ENCODE measurements at regions not wholly inside any gene's neighbourhood (a gene's known extent, or its start where the extent isn't known, plus 50 kb on each side); places are given as distances from the start of the nearest gene placed in this dataset.

- Histone ChIP-seq H3K9me3 (no peaks in the 10 kb centered on the region), H3K4me1 (no peaks in the 10 kb centered on the region), H3K36me3 (replicated peaks in 1 of 2; ENCODE audit: insufficient read depth in 1 of 2, low read depth in 2 of 2) (no peaks in the 10 kb centered on the region), H3K4me3 (no peak overlapping the region), H3K27me3 (no peaks in the 10 kb centered on the region), H3K27ac (no peak overlapping the region)
- TF ChIP-seq POLR2A (IDR thresholded peaks at IDR 0.05) (no peak), CTCF (IDR thresholded peaks at IDR 0.05) (no peak)
- DNase-seq (no peak), ATAC-seq (no peak)
- intact Hi-C loops (cut with DNase I), result no loop called here
- 56 to 62% methylated on average over 7 of the region's 7 CpGs for WGBS, 2 donors
Observed at GRCh38 chr5:88089719-88090390, 178.8 kb downstream of the TMEM161B start.

- no peak overlapping the region for H3K27ac ChIP-seq
- WGBS, 2 donors, result 52 to 60% methylated on average over 5 of the region's 5 CpGs
- H3K36me3 ChIP-seq (replicated peaks in 1 of 2; ENCODE audit: insufficient read depth in 1 of 2, low read depth in 2 of 2), result no peaks in the 10 kb centered on the region
- ATAC-seq, result no peak
- no peaks in the 10 kb centered on the region for H3K9me3 ChIP-seq
- H3K27me3 ChIP-seq, result no peaks in the 10 kb centered on the region
- no peak overlapping the region for H3K4me3 ChIP-seq
- no peak for DNase-seq
- intact Hi-C loops (cut with DNase I), result no loop called here
- TF ChIP-seq POLR2A (IDR thresholded peaks at IDR 0.05), result no peak
- no peak for TF ChIP-seq CTCF (IDR thresholded peaks at IDR 0.05)
- no peaks in the 10 kb centered on the region for H3K4me1 ChIP-seq
Observed at GRCh38 chr5:88085462-88085861, 183.2 kb downstream of the TMEM161B start.

GRCh38 chr5:88081877-88082276, 186.8 kb downstream of the TMEM161B start:
- ATAC-seq, result no peak
- DNase-seq, result no peak
- H3K36me3 ChIP-seq (replicated peaks in 1 of 2; ENCODE audit: insufficient read depth in 1 of 2, low read depth in 2 of 2), result no peaks in the 10 kb centered on the region
- H3K4me3 ChIP-seq, result no peak overlapping the region
- TF ChIP-seq POLR2A (IDR thresholded peaks at IDR 0.05) (no peak), CTCF (IDR thresholded peaks at IDR 0.05) (no peak)
- H3K27ac ChIP-seq, result no peak overlapping the region
- no peaks in the 10 kb centered on the region for H3K4me1 ChIP-seq
- no peaks in the 10 kb centered on the region for H3K27me3 ChIP-seq
- intact Hi-C loops (cut with DNase I), result no loop called here
- H3K9me3 ChIP-seq, result peaks cover 0 to 6% (median 0%) of the 10 kb centered on the region in 3 donors

GRCh38 chr5:88063813-88064212, 204.8 kb downstream of the TMEM161B start:
- Histone ChIP-seq H3K27ac (no peak overlapping the region), H3K36me3 (replicated peaks in 1 of 2; ENCODE audit: insufficient read depth in 1 of 2, low read depth in 2 of 2) (no peaks in the 10 kb centered on the region), H3K27me3 (no peaks in the 10 kb centered on the region), H3K4me3 (no peak overlapping the region), H3K9me3 (peaks cover 0 to 15% (median 0%) of the 10 kb centered on the region in 3 donors), H3K4me1 (no peaks in the 10 kb centered on the region)
- ATAC-seq (no peak), DNase-seq (no peak)
- intact Hi-C loops (cut with DNase I), result no loop called here
- no peak for TF ChIP-seq CTCF (IDR thresholded peaks at IDR 0.05)
- TF ChIP-seq POLR2A (IDR thresholded peaks at IDR 0.05), result no peak

- Histone ChIP-seq H3K9me3 (peaks cover 0 to 15% (median 0%) of the 10 kb centered on the region in 3 donors), H3K4me3 (no peak overlapping the region), H3K27ac (no peak overlapping the region), H3K27me3 (no peaks in the 10 kb centered on the region), H3K36me3 (replicated peaks in 1 of 2; ENCODE audit: insufficient read depth in 1 of 2, low read depth in 2 of 2) (no peaks in the 10 kb centered on the region), H3K4me1 (no peaks in the 10 kb centered on the region)
- no peak for ATAC-seq
- TF ChIP-seq CTCF (IDR thresholded peaks at IDR 0.05), result no peak
- no peak for TF ChIP-seq POLR2A (IDR thresholded peaks at IDR 0.05)
- intact Hi-C loops (cut with DNase I), result no loop called here
- DNase-seq, result no peak
- WGBS, 2 donors, result 75 to 76% methylated on average over 3 of the region's 3 CpGs
Observed at GRCh38 chr5:88060194-88060593, 208.5 kb downstream of the TMEM161B start.

Data from body of pancreas (tissue), 4 donors.